LNCaP clone FGC (cell line): ENCODE measurements at regions not wholly inside any gene's neighbourhood (a gene's known extent, or its start where the extent isn't known, plus 50 kb on each side); places are given as distances from the start of the nearest gene placed in this dataset.

Experiments
- DNase-seq: peaks from one replicate; pipeline ENCODE4 v3.0.0-alpha.2; 2011; ENCODE audit warnings: low read depth
- H3K4me3 ChIP-seq: 2 replicates; pipeline ENCODE4 v1.5.1; 2011; ENCODE audit warnings: mild to moderate bottlenecking, low read depth, low read length, control low read depth
- TF ChIP-seq, protein P1 (sequence below): IDR thresholded peaks from 2 replicates; pipeline ENCODE4 v1.5.1; 2012; ENCODE audit warnings: mild to moderate bottlenecking; ENCODE audit not compliant: control insufficient read depth, insufficient read depth; ENCODE audit errors: extremely low read depth

DNA sequence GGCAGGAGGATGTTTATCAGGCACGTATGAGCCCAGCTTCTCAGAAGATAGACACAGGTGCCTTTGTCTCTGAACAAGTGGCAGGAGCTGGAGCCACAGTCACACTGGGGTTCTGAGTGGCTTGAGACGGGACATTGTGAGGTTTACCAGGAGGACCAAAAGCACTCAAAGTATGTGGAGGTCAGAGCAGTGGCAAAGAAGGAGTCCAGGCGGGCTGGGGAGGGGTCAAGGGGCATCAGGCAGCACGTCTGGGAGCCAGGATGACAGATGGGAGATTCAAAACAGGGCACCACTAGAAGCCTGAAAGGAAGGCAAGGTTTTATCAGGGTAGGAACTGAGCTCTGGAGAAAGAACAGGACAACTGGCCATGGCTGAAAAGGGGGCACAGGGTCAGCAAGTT lies 67.2 kb upstream of the MARCHF10 start:
- H3K4me3 ChIP-seq = no peak overlapping the region
- TF ChIP-seq, protein P1, sequence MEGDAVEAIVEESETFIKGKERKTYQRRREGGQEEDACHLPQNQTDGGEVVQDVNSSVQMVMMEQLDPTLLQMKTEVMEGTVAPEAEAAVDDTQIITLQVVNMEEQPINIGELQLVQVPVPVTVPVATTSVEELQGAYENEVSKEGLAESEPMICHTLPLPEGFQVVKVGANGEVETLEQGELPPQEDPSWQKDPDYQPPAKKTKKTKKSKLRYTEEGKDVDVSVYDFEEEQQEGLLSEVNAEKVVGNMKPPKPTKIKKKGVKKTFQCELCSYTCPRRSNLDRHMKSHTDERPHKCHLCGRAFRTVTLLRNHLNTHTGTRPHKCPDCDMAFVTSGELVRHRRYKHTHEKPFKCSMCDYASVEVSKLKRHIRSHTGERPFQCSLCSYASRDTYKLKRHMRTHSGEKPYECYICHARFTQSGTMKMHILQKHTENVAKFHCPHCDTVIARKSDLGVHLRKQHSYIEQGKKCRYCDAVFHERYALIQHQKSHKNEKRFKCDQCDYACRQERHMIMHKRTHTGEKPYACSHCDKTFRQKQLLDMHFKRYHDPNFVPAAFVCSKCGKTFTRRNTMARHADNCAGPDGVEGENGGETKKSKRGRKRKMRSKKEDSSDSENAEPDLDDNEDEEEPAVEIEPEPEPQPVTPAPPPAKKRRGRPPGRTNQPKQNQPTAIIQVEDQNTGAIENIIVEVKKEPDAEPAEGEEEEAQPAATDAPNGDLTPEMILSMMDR = no peak
- DNase-seq = no peak

DNA sequence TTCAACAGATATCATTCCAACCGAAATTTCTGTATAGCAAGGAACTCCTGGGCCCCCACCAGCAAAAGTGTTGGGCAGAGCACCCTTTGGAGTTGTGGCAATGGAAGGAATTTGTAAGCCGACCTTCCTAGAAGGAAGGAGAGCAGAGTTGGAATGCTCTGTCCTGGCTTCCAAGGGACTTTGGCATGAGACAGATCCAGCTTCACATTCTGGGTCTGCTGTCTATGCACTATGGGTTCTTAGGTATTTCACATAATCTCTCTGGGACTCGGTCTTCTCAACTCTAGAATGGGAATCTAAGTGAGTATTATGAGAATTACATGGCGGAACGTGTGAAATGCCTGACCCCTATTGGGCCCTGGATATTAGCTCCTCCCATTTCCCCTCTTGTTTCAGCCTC lies 63.2 kb upstream of the MARCHF10 start:
- TF ChIP-seq, protein P1 = no peak
- H3K4me3 ChIP-seq = no peak overlapping the region
- DNase-seq = no peak

DNA sequence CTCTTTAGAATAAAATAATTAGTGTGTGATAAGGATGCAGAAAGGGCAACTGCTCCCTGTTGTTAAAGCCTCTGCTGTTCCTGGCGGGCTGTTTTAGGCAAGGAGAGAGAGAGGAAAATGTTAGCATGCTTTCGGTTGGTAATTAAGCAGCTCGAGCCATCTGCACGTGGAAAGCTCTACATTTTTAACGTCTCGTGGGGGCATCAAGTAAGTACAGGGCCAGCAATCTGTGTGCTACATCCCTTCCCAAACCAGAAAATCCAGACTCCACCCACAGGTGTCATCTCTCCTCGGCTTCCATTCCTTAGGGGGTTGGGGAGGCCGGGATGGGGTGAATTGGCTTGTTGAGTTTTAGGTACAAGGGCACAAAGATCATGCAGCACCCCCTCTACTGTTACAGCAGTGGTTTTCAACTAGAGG lies 62.4 kb upstream of the MARCHF10 start:
- no peak for DNase-seq
- TF ChIP-seq, protein P1 = no peak
- no peak overlapping the region for H3K4me3 ChIP-seq

DNA sequence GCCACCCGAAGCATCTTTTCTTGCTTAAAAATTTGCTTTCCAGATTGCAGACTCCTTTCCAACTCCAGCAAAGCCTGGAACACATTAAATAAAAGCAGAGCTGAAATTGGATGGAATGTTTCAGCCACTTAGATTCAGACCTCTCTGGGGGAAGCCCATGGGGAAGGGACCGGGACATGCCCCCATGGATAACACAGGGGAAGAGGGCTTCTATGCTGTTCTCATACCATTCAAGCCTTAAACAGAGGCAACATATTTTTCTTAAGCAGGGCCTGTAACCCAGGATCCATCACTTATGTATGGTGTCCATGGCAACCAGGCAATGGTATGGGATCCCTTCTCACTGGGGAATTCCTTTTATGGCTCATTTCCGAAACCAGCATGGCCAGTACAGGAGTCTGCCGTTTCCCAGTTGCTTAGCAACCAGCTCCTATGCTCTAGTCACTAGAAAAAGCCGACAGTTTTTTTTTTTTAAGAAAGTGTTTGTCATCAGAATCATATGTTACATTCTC lies 62.0 kb upstream of the MARCHF10 start:
- DNase-seq = no peak
- H3K4me3 ChIP-seq = no peak overlapping the region
- TF ChIP-seq, protein P1 = no peak

DNA sequence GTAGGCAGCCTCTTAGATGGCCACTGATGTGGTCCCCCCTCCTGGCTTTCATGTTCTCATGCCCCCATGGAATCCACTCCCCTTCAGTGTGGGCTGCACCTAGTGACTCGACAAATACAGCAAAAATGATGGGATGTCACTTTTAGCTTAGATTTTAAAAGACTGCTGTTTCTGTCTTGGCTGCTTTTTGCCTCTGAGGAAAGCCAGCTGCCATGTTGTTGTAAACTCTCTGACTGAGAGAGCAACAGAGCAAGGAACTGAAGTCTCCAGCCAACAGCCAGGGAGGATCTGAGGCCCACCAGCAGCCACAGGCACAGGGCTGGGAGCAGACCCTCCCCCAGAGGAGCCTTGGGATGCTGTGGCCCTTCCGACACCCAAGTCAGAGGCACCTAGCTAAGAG lies 60.6 kb upstream of the MARCHF10 start:
- TF ChIP-seq, protein P1 = no peak
- H3K4me3 ChIP-seq = no peak overlapping the region
- no peak for DNase-seq

DNA sequence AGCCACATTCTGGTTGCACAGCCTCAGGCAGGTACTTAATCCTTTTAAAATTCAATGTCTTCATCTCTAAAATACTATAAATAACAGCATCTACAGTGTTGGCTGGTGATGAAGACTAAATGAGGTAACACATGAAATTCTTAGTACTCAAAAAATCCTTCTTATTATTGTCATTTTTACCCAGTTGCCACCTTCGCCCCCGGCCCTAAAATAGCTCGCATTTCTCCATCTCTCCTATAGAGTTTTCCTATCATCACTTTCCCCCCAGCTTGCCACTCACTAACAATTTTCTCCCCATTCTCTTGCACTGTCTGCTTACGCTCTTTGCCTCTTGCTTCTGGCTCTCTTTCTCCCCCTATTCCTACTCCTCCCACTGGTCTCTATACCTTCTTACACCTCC lies 59.9 kb upstream of the MARCHF10 start:
- no peak overlapping the region for H3K4me3 ChIP-seq
- TF ChIP-seq, protein P1 = no peak
- no peak for DNase-seq

DNA sequence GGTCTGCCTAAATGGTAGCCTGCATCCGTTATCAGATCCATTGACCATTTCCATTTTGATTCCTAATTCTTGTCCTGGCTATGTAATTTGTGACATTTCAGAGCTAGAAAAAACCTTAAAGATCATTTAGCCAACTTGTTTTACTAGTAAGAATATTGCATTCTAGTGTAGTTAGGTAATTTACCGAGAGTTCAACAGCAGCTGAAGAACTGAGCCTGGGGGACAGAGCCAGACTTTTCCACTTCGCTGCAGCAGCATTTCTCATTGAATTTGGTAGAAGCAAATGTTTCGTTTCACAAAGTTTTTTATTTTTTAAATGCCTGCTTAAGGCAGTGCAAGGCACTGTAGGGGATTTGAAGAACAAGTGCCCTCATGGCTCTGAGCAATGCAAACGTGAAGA lies 59.2 kb upstream of the MARCHF10 start:
- DNase-seq = no peak
- H3K4me3 ChIP-seq = no peak overlapping the region
- TF ChIP-seq, protein P1 = no peak
